ENCODE measurements at regions not wholly inside any gene's neighbourhood (a gene's known extent, or its start where the extent isn't known, plus 50 kb on each side); places are given as distances from the start of the nearest gene placed in this dataset.

GRCh38 chr13:24052547-24053518 is 107.7 kb upstream of the SPATA13 start:
- DNase-seq: peak in 2 of 3 experiments; percentile 14 to 55

- DNase-seq: peak; percentile 69 to 86 (median 74)
These were observed 106.8 kb upstream of the SPATA13 start for GRCh38 chr13:24053519-24054251.

GRCh38 chr13:24056616-24057137 is 103.8 kb upstream of the SPATA13 start:
- no peak for DNase-seq

GRCh38 chr13:24060993-24061392 is 99.5 kb upstream of the SPATA13 start:
- DNase-seq: no peak

- DNase-seq: peak; percentile 1 to 61 (median 38)
These were observed 97.1 kb upstream of the SPATA13 start for GRCh38 chr13:24063281-24063877.

GRCh38 chr13:24064371-24064770 is 96.1 kb upstream of the SPATA13 start:
- no peak for DNase-seq

- no peak for DNase-seq
These were observed 95.3 kb upstream of the SPATA13 start for GRCh38 chr13:24065176-24065575.

- DNase-seq: no peak
These were observed 93.9 kb upstream of the SPATA13 start for GRCh38 chr13:24066405-24067295.

GRCh38 chr13:24068472-24068871 is 92.0 kb upstream of the SPATA13 start:
- DNase-seq: no peak

GRCh38 chr13:24071016-24071415 is 89.5 kb upstream of the SPATA13 start:
- no peak for DNase-seq

- DNase-seq: no peak
These were observed 89.0 kb upstream of the SPATA13 start for GRCh38 chr13:24071423-24072075.

GRCh38 chr13:24073657-24074056 is 86.9 kb upstream of the SPATA13 start:
- no peak for DNase-seq

GRCh38 chr13:24074678-24075077 is 85.8 kb upstream of the SPATA13 start:
- no peak for DNase-seq

- no peak for DNase-seq
These were observed 85.2 kb upstream of the SPATA13 start for GRCh38 chr13:24075137-24075975.

GRCh38 chr13:24076109-24076508 is 84.4 kb upstream of the SPATA13 start:
- no peak for DNase-seq

- no peak for DNase-seq
These were observed 83.9 kb upstream of the SPATA13 start for GRCh38 chr13:24076636-24077035.

GRCh38 chr13:24080134-24080533 is 80.4 kb upstream of the SPATA13 start:
- DNase-seq: no peak

- no peak for DNase-seq
These were observed 79.1 kb upstream of the SPATA13 start for GRCh38 chr13:24081387-24081786.

- DNase-seq: peak in 1 of 3 experiments; percentile 29
These were observed 77.4 kb upstream of the SPATA13 start for GRCh38 chr13:24083141-24083540.

GRCh38 chr13:24083722-24084421 is 76.6 kb upstream of the SPATA13 start:
- peak in 2 of 3 experiments; percentile 78 to 95 for DNase-seq
